Lung (tissue), 11 donors: ENCODE measurements at regions not wholly inside any gene's neighbourhood (a gene's known extent, or its start where the extent isn't known, plus 50 kb on each side); places are given as distances from the start of the nearest gene placed in this dataset.

Experiments
- ATAC-seq: fragments of 200-7000 bp; cut with Tn5 transposase; one replicate; pipeline ENCODE4 v1.9.1; 2020; ENCODE audit warnings: moderate number of reproducible peaks; ENCODE audit not compliant: insufficient read depth, low FRiP score
- DNase-seq, 3 donors: peaks; one replicate each; pipeline ENCODE4 v3.0.0-alpha.2; 2013 to 2017
- H3K27ac ChIP-seq, 2 donors: one replicate each; pipeline ENCODE4 v1.5.1; 2013; ENCODE audit warnings: mild to moderate bottlenecking in 2 of 2, moderate library complexity in 2 of 2, control low read depth in 1 of 2, inconsistent platforms in 1 of 2, low read depth in 1 of 2, low read length in 1 of 2
- H3K27me3 ChIP-seq, 3 donors: one replicate each; pipeline ENCODE4 v1.5.1; 2013; ENCODE audit warnings: low read length in 2 of 3; ENCODE audit not compliant: control insufficient read depth in 3 of 3, insufficient read depth in 3 of 3
- H3K36me3 ChIP-seq, 4 donors: one replicate each; pipeline ENCODE4 v1.5.1; 2013; ENCODE audit warnings: low read length in 4 of 4, mild to moderate bottlenecking in 1 of 4, moderate library complexity in 1 of 4; ENCODE audit not compliant: control insufficient read depth in 4 of 4, insufficient read depth in 4 of 4
- H3K4me1 ChIP-seq, 5 donors: one replicate each; pipeline ENCODE4 v1.5.1; 2013; ENCODE audit warnings: low read length in 5 of 5, mild to moderate bottlenecking in 2 of 5, moderate library complexity in 1 of 5; ENCODE audit not compliant: control insufficient read depth in 5 of 5, insufficient read depth in 5 of 5
- H3K4me3 ChIP-seq: one replicate; pipeline ENCODE4 v1.5.1; 2013; ENCODE audit warnings: mild to moderate bottlenecking, control low read depth, moderate library complexity
- H3K9ac ChIP-seq, 2 donors: one replicate each; pipeline ENCODE4 v1.5.1; 2013; ENCODE audit warnings: low read length in 2 of 2, control low read depth in 1 of 2; ENCODE audit not compliant: insufficient read depth in 1 of 2
- H3K9me3 ChIP-seq, 4 donors: one replicate each; pipeline ENCODE4 v1.5.1; 2013; ENCODE audit warnings: low read length in 3 of 4, mild to moderate bottlenecking in 1 of 4, moderate library complexity in 1 of 4; ENCODE audit not compliant: control insufficient read depth in 4 of 4, insufficient read depth in 3 of 4
- WGBS, 2 donors: extraction: QIAGEN DNeasy Blood & Tissue Kit; methylation state at CpG; one replicate each; pipeline ENCODE4 v1.1.7; 2013; 5-methylcytosine and 5-hydroxymethylcytosine counted together
- TF ChIP-seq, protein P1 (sequence below): IDR thresholded peaks from 2 replicates; pipeline ENCODE4 v1.5.1; 2012; ENCODE audit warnings: mild to moderate bottlenecking; ENCODE audit errors: control extremely low read depth, extremely low read depth
- donor health status: control.
- donor health status: control.
- donor health status: Bipolar disorder and iron deficiency.
- donor health status: healthy.
- donor health status: DM: yes; HTN: yes; CAD: no.

DNA sequence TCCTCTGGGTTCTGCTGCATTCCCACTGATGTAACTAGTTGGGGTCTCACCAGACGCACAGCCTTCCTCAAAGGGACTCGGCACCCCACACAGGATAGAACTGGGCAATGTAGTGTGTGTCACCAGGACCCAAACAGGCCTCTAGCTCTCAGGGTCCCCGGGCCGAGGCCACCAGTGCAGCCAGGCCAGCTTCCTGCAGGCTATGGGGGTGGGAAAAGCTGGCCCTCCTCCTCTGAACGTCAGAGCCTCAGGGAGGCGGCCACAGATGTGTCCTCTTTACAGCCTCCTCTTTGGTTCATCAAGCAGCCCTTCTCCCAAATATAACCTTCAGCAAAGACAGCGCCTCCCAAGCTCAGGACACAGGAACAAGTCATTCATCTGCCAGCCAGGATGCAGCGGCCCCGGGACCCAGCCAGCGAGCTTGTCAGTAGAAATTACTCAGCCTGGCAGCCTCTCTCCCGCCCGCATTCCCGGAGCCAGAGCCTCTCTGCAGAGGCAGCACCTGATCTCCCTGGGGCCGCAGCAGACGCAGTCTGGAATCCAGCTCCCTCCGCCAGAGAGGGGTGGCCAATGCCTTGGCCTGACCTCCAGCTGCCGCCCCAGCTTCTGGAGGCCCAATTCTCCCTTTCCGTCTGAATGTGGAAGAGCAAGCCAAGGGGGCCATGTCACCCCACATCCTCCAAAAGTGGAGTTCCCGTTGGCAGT, 288.5 kb downstream of the FBXW7 start:
- no peak for ATAC-seq
- Histone ChIP-seq H3K4me1 (peaks cover 0 to 8% (median 0%) of the 10 kb centered on the region in 5 donors), H3K27me3 (no peaks in the 10 kb centered on the region), H3K9me3 (no peaks in the 10 kb centered on the region), H3K9ac (no peak overlapping the region), H3K4me3 (no peak overlapping the region), H3K27ac (no peak overlapping the region), H3K36me3 (no peaks in the 10 kb centered on the region)
- no peak for DNase-seq
- 90 to 91% methylated on average over 19 of the region's 19 CpGs for whole genome bisulfite sequencing, 2 donors
- TF ChIP-seq, protein P1, sequence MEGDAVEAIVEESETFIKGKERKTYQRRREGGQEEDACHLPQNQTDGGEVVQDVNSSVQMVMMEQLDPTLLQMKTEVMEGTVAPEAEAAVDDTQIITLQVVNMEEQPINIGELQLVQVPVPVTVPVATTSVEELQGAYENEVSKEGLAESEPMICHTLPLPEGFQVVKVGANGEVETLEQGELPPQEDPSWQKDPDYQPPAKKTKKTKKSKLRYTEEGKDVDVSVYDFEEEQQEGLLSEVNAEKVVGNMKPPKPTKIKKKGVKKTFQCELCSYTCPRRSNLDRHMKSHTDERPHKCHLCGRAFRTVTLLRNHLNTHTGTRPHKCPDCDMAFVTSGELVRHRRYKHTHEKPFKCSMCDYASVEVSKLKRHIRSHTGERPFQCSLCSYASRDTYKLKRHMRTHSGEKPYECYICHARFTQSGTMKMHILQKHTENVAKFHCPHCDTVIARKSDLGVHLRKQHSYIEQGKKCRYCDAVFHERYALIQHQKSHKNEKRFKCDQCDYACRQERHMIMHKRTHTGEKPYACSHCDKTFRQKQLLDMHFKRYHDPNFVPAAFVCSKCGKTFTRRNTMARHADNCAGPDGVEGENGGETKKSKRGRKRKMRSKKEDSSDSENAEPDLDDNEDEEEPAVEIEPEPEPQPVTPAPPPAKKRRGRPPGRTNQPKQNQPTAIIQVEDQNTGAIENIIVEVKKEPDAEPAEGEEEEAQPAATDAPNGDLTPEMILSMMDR = no peak

DNA sequence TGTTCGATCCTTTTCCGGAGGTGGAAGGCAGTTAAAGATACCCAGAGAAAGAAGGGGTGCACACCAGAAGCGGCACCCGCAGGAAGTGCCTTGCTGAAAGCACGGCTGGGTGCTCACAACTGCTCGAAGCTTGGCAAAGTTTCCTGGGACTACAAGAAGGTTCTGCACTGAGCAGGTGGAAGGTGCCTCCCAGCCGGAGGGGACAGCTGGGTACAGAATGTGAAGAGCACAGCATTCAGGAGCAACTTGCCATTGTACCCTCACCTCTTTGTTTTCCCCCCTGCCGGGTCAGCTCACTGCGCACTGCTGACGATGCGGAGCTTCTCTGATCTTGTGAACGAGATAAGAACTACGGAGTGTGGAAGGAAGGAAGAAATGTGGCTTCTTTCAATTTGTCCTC, 289.2 kb downstream of the FBXW7 start:
- ATAC-seq = no peak
- H3K36me3 ChIP-seq = no peaks in the 10 kb centered on the region
- H3K27ac ChIP-seq = no peak overlapping the region
- no peak overlapping the region for H3K9ac ChIP-seq
- 91 to 93% methylated on average over 13 of the region's 13 CpGs for WGBS, 2 donors
- H3K9me3 ChIP-seq = no peaks in the 10 kb centered on the region
- H3K27me3 ChIP-seq = no peaks in the 10 kb centered on the region
- no peak overlapping the region for H3K4me3 ChIP-seq
- TF ChIP-seq, protein P1 = no peak
- DNase-seq = no peak
- peaks cover 0 to 8% (median 0%) of the 10 kb centered on the region in 5 donors for H3K4me1 ChIP-seq

DNA sequence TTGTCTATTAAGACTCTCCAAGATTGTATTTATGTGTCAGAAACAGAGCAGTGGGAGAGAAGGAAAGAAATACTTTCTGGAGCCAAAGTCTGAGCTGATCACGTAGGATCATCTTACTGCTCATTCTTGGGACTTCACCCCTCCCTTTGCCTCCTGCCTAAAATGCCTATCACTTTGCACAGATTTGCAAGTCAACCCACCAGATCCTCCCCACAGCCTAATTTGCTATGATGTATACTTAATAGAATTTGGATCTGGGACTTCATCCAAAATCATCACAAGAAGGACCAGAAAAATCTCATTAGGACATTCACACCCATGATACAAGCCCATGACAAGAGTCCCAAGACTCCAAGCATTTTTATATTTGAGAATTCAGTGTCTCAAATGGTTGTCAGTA, 290.2 kb downstream of the FBXW7 start:
- Histone ChIP-seq H3K4me1 (peaks cover 0 to 8% (median 0%) of the 10 kb centered on the region in 5 donors), H3K4me3 (no peak overlapping the region), H3K36me3 (no peaks in the 10 kb centered on the region), H3K9me3 (no peaks in the 10 kb centered on the region), H3K9ac (no peak overlapping the region), H3K27me3 (no peaks in the 10 kb centered on the region), H3K27ac (no peak overlapping the region)
- TF ChIP-seq, protein P1 = no peak
- DNase-seq = no peak
- ATAC-seq = no peak
- WGBS, 2 donors = 81 to 86% methylated on average over 1 of the region's 1 CpG

DNA sequence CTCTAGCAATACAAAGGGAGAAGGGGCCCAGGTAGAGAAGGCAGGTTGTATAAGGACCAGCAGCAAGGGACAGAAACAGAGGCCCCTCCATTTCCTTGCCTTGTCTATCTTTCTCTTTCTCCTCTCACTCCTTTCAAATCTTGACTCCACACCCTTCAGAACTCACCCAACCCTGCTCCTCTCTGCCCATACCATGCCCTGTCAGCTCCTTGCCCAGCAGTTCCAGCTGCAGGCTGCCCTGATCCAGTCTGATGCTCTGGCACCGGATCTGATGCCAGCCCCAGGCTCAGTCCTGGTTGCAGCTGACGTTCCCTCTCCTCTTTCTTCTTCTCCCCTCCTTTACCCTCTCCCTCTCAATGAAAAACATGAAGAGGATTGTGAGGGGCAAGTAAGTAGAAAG, 291.2 kb downstream of the FBXW7 start:
- no peak for ATAC-seq
- WGBS, 2 donors = 91 to 97% methylated on average over 2 of the region's 2 CpGs
- Histone ChIP-seq H3K27me3 (no peaks in the 10 kb centered on the region), H3K9ac (no peak overlapping the region), H3K4me1 (peaks cover 0 to 8% (median 0%) of the 10 kb centered on the region in 5 donors), H3K9me3 (no peaks in the 10 kb centered on the region), H3K4me3 (no peak overlapping the region), H3K27ac (no peak overlapping the region), H3K36me3 (no peaks in the 10 kb centered on the region)
- TF ChIP-seq, protein P1 = no peak
- no peak for DNase-seq
